ENCODE measurements at regions not wholly inside any gene's neighbourhood (a gene's known extent, or its start where the extent isn't known, plus 50 kb on each side); places are given as distances from the start of the nearest gene placed in this dataset.
"Not testable (repeated sequence)": the region's sequence is repeated elsewhere in the genome, so short reads cannot be mapped to it uniquely, and the experiment has no call there.

DNA sequence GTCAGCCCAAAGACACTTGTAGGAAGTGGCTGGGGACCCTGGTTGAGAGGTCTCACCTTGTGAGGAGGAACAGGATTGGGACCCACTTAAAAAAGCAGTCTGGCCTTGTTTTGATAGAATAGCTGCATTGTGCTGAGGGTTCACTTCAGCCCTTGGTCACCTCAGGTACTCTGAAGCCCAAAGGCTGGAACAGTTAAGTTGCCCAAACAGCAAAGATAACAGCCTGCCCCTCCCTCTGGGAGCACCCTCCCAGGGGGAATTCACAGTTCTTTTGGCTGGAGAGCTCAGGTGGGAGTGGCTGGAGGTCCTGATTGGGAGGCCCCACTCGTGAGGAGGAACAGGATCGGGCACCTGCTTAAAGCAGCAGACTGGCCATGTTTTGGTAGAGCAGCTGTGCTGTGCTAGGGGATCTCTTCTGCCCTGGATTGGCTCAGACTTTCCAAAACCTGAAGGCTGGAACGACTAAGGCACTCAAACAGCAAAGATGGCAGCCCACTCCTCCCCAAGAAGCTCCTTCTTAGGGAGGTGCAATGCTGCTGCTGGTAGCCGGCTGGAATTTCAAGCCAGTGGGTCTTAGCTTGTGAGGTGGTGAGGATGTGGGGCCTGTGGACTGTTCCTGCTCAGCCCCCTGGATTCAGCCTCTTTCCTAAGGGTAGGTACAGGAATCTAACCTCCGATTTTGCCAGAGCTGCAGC lies 143.8 kb upstream of the SLC38A2 start:
- Histone ChIP-seq H3K4me3 (ENCODE audit: low read length in 3 of 3) (no peak overlapping the region), H3K4me1 (ENCODE audit: control insufficient read depth in 2 of 3, insufficient read depth in 2 of 3, low read depth in 1 of 3, low read length in 3 of 3) (peaks cover 0 to 4% (median 0%) of the 10 kb centered on the region in 3 donors), H3K27ac (ENCODE audit: low read depth in 2 of 2, low read length in 2 of 2) (no peak overlapping the region), H3K27me3 (ENCODE audit: control insufficient read depth, insufficient read depth, low read length) (no peaks in the 10 kb centered on the region), H3K9ac (ENCODE audit: low read length in 3 of 3) (no peak overlapping the region), H3K36me3 (ENCODE audit: control insufficient read depth in 2 of 3, insufficient read depth in 3 of 3, low read length in 3 of 3) (no peaks in the 10 kb centered on the region), H3K9me3 (ENCODE audit: control insufficient read depth in 2 of 3, insufficient read depth in 1 of 3, low read length in 3 of 3) (no peaks in the 10 kb centered on the region)
- TF ChIP-seq, protein P1, sequence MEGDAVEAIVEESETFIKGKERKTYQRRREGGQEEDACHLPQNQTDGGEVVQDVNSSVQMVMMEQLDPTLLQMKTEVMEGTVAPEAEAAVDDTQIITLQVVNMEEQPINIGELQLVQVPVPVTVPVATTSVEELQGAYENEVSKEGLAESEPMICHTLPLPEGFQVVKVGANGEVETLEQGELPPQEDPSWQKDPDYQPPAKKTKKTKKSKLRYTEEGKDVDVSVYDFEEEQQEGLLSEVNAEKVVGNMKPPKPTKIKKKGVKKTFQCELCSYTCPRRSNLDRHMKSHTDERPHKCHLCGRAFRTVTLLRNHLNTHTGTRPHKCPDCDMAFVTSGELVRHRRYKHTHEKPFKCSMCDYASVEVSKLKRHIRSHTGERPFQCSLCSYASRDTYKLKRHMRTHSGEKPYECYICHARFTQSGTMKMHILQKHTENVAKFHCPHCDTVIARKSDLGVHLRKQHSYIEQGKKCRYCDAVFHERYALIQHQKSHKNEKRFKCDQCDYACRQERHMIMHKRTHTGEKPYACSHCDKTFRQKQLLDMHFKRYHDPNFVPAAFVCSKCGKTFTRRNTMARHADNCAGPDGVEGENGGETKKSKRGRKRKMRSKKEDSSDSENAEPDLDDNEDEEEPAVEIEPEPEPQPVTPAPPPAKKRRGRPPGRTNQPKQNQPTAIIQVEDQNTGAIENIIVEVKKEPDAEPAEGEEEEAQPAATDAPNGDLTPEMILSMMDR (IDR thresholded peaks at IDR 0.05; ENCODE audit: borderline replicate concordance, extremely low read depth, insufficient read depth), result no peak
- FAIRE-seq (no peak), DNase-seq (no peak)
- intact Hi-C loops (cut with DNase I), result no loop called here

DNA sequence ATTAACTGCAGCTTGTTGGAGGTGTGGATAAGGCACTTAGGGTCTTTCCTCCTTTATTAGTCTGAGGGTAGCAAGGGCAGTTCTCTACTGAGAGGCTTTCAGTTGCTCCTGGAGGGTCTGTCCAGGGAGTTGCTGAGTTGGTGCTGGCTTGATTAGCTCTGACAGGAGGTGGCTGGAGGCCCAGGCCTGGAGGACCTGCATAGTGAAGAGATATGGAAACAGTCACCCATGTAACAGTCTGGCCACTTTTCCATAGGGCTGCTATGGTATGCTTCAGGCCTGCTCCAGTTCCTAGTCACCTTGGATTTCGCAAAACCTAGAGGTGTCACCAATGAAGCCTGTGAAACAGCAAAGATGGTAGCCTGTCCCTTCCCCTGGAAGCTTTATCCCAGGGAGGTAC lies 143.3 kb upstream of the SLC38A2 start:
- peaks cover 0 to 2% (median 0%) of the 10 kb centered on the region in 3 donors for H3K9me3 ChIP-seq (ENCODE audit: control insufficient read depth in 2 of 3, insufficient read depth in 1 of 3, low read length in 3 of 3)
- H3K27me3 ChIP-seq (ENCODE audit: control insufficient read depth, insufficient read depth, low read length), result no peaks in the 10 kb centered on the region
- FAIRE-seq (no peak), DNase-seq (no peak)
- no peak overlapping the region for H3K4me3 ChIP-seq (ENCODE audit: low read length in 3 of 3)
- no peaks in the 10 kb centered on the region for H3K36me3 ChIP-seq (ENCODE audit: control insufficient read depth in 2 of 3, insufficient read depth in 3 of 3, low read length in 3 of 3)
- intact Hi-C loops (cut with DNase I), result no loop called here
- H3K4me1 ChIP-seq (ENCODE audit: control insufficient read depth in 2 of 3, insufficient read depth in 2 of 3, low read depth in 1 of 3, low read length in 3 of 3), result no peaks in the 10 kb centered on the region
- H3K27ac ChIP-seq (ENCODE audit: low read depth in 2 of 2, low read length in 2 of 2), result no peak overlapping the region
- TF ChIP-seq, protein P1 (IDR thresholded peaks at IDR 0.05; ENCODE audit: borderline replicate concordance, extremely low read depth, insufficient read depth), result no peak
- no peak overlapping the region for H3K9ac ChIP-seq (ENCODE audit: low read length in 3 of 3)

DNA sequence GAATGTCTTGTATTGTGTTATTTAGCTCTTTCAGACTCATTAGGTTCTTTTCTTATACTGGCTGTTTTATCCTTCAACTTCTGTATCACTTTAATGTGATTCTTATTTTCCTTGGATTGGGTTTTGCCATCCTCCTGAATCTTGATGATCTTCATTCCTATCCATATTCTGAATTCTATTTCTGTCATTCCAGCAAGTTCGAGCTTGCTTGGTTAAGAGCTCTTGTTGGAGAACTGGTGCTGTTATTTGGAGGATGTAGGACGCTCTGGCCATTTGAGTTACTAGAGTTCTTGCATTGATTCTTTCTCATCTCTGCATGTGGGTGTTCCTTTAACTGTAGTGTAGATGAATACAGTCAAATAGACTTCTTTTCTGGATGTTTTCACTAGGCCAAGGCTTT lies 142.3 kb upstream of the SLC38A2 start:
- DNase-seq, result no peak
- no peaks in the 10 kb centered on the region for H3K27me3 ChIP-seq (ENCODE audit: control insufficient read depth, insufficient read depth, low read length)
- TF ChIP-seq, protein P1 (IDR thresholded peaks at IDR 0.05; ENCODE audit: borderline replicate concordance, extremely low read depth, insufficient read depth), result no peak
- H3K9ac ChIP-seq (ENCODE audit: low read length in 3 of 3), result no peak overlapping the region
- H3K27ac ChIP-seq (ENCODE audit: low read depth in 2 of 2, low read length in 2 of 2), result no peak overlapping the region
- intact Hi-C loops (cut with DNase I), result no loop called here
- H3K4me1 ChIP-seq (ENCODE audit: control insufficient read depth in 2 of 3, insufficient read depth in 2 of 3, low read depth in 1 of 3, low read length in 3 of 3), result no peaks in the 10 kb centered on the region
- H3K9me3 ChIP-seq (ENCODE audit: control insufficient read depth in 2 of 3, insufficient read depth in 1 of 3, low read length in 3 of 3), result peaks cover 0 to 4% (median 2%) of the 10 kb centered on the region in 3 donors
- FAIRE-seq, result no peak
- H3K36me3 ChIP-seq (ENCODE audit: control insufficient read depth in 2 of 3, insufficient read depth in 3 of 3, low read length in 3 of 3), result no peaks in the 10 kb centered on the region
- H3K4me3 ChIP-seq (ENCODE audit: low read length in 3 of 3), result no peak overlapping the region

DNA sequence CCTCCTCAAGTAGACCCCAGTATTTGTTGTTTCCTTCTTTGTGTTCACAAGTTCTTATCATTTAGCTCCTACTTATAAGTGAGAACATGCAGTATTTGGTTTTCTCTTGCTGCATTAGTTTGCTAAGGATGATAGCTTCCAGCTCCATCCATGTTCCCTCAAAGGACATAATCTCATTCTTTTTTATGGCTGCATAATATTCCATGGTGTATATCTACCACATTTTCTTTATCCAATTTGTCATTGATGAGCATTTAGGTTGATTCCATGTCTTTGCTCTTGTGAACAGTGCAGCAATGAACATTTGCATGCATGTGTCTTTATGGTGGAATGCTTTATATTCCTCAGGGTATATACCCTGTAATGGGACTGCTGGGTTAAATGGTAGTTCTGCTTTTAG lies 137.7 kb upstream of the SLC38A2 start:
- H3K27me3 ChIP-seq (ENCODE audit: control insufficient read depth, insufficient read depth, low read length); H3K9ac ChIP-seq (ENCODE audit: low read length in 3 of 3); H3K4me1 ChIP-seq (ENCODE audit: control insufficient read depth in 2 of 3, insufficient read depth in 2 of 3, low read depth in 1 of 3, low read length in 3 of 3); intact Hi-C loops (cut with DNase I); DNase-seq; H3K27ac ChIP-seq (ENCODE audit: low read depth in 2 of 2, low read length in 2 of 2); H3K4me3 ChIP-seq (ENCODE audit: low read length in 3 of 3); H3K36me3 ChIP-seq (ENCODE audit: control insufficient read depth in 2 of 3, insufficient read depth in 3 of 3, low read length in 3 of 3); FAIRE-seq: not testable (repeated sequence)
- H3K9me3 ChIP-seq (ENCODE audit: control insufficient read depth in 2 of 3, insufficient read depth in 1 of 3, low read length in 3 of 3), result peaks cover 0 to 13% (median 2%) of the 10 kb centered on the region in 3 donors

Data from kidney (tissue), 13 donors.